GM19468 (cell line): ENCODE measurements at regions not wholly inside any gene's neighbourhood (a gene's known extent, or its start where the extent isn't known, plus 50 kb on each side); places are given as distances from the start of the nearest gene placed in this dataset.
"Not testable (repeated sequence)": the region's sequence is repeated elsewhere in the genome, so short reads cannot be mapped to it uniquely, and the experiment has no call there.

Experiments used
- ATAC-seq: cut with Tn5 transposase; IDR thresholded peaks from one replicate; pipeline ENCODE4 v1.9.1; 2021; ENCODE audit warnings: mild to moderate bottlenecking, moderate library complexity, moderate number of reproducible peaks; ENCODE audit not compliant: unreplicated experiment; ENCODE audit errors: extremely low read depth

DNA sequence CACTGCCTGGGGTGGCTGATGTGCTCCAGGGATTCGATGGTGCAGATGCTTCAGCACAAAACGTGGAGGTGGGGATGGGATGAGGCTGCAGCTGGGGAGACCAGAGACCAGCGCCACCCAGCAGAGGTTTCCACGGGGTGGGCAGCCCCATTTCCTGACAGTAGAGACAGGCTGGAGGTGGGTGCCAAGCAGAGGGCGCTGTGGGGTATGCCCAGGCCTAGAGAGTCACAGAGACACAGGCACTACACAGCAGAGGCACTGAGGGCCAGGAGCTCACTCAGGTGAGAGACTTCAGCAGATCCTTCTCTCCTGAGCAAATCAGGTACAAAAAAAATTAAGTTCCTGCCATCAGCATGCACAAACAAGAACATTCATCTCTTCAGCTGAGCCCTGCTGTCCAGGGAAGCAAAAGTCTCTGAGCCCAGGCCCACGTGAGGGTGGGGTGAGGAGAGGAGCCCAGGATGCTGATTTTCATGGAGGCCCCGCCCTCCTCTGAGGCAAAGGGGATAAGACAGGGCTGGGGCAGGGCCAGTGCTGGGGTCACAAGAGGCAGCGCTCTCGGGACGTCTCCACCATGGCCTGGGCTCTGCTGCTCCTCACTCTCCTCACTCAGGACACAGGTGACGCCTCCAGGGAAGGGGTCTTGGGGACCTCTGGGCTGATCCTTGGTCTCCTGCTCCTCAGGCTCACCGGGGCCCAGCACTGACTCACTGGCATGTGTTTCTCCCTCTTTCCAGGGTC is 53.1 kb downstream of the GGTLC2 start:
- no peak for ATAC-seq

DNA sequence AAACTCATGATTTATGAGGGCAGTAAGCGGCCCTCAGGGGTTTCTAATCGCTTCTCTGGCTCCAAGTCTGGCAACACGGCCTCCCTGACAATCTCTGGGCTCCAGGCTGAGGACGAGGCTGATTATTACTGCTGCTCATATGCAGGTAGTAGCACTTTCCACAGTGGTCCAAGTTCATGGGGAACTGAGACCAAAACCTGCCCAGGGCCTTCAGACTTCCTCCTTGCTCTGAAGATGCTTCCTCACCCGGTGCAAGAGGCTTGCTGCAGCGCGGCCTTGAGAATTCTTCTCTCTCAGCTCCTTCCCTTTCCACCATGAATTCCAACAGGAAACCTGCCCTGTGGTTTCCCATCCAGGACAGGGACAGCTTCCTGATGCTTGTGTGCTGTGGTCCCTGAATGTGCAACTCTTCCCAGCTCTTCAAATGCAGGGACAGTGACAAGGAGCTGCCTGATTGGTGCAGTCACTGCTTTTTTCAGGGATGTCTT is 53.9 kb downstream of the GGTLC2 start:
- ATAC-seq = no peak

DNA sequence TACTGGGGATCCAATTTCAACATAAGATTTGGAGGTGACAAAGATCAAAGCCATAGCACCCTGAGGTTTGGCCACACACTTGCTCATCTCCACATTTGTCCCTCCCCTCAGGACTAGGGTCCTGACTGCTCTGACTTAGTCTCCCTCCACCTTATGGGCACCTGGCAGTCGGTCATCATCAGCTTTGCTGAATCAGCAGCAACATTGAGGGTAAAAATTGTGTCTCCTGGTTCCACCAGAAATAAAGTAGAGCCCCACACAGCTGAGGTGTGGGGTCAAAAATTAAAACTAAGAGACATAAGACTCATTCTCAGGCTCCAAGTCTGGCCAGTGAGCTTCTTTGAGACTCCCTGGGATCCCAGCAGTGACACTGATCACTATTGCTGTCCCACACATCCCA is 56.2 kb downstream of the GGTLC2 start:
- ATAC-seq = no peak

DNA sequence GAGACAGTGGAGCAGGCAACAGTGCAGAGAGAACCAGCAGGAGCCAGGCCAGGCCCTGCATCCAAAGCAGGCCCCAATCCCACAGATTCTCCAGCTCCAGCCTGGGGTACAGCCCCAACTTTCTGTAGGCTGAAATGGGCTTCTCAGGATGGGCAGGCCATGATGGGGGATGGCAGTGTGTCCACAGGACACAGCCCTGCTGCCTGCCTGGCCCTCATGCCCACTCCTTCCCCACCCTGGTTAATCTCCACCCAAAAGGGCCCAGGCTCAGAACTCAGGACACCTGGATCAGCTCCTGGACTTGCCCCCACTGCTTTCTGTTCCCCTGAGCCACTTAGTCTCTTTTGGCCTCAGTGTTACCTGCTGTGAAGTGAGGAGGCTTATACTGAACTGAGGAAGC is 57.1 kb downstream of the GGTLC2 start:
- ATAC-seq = not testable (repeated sequence)

DNA sequence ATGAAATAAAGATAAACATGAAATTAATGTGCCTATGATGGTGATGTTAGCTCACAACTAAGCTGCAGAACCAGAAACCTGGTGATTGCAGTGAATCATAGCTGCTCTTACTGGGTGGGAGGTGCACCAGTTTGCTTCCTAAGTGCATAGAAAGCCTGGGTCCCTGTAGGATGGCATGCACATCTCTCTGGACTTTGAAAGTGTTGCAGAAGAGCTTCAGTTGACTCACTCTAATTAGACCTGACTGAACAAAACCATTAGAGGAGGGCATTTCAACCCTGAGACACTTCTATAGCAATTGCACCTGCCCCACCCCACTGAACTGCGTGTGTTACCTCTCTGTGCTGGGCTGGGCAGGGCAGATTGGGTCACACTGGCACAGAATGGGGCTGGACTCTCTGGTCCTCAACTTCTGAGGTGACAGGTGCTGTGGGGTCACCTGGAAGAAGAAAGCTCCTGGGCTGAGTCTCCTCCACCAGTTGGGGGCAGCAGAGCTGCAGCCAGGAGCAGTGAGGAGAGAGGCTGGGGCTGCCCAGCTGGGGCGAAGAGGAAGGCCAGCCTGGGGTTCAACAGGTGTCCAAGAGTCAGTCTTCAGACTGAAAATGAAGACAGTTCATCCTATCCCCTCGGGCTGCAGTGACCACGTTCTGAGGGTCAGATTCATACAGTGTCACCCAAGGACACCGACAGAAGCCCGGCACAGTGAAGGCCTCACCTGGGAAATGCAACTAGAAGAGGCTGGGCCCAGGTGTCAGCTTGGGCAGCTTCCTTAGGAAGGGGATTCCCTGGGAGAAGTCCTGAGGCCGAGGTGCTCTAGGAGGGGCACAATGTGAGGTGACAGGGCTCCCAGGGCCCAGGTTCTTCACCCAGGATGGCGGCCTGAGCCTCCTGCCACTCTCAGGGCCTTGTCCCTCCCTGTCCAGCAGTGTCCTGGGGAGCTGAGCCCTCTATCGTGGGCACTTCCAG is 58.1 kb downstream of the GGTLC2 start:
- no peak for ATAC-seq

DNA sequence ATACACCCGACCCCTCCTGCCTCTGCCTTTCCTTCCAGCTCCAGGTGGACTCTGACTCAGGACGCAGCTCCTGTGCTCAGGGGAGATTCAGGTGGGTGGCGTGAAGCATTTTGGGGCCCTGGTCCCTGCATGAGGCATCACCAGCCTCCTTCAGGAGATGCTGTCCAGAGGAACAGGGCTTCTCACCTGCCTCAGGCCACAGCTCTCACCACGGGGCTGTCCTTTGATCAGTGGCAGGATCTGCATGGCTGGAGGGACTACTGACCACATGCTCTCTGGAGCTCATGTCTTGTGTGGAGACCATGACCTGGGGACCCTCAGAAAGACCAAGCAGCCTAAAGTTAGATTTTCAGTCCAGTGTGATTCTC is 58.8 kb downstream of the GGTLC2 start:
- no peak for ATAC-seq

DNA sequence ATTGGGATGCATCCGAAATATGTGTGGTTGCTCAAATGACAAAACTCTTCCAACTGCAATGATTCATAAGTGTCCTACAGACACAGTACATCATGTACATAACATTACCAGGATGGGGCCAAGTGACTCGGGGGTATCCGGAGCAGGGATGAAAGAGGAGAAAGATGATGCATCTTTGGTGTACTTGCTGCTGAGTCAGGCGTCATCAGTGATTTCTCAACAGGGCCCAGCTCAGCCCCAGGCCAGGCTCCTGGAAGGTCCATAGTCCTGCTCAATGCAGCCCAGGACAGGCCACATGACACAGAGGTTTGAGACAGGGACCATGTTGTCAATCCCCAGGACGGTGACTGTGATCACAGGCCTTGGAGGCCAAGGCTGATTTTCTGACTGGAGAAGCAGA is 59.3 kb downstream of the GGTLC2 start:
- ATAC-seq = no peak

DNA sequence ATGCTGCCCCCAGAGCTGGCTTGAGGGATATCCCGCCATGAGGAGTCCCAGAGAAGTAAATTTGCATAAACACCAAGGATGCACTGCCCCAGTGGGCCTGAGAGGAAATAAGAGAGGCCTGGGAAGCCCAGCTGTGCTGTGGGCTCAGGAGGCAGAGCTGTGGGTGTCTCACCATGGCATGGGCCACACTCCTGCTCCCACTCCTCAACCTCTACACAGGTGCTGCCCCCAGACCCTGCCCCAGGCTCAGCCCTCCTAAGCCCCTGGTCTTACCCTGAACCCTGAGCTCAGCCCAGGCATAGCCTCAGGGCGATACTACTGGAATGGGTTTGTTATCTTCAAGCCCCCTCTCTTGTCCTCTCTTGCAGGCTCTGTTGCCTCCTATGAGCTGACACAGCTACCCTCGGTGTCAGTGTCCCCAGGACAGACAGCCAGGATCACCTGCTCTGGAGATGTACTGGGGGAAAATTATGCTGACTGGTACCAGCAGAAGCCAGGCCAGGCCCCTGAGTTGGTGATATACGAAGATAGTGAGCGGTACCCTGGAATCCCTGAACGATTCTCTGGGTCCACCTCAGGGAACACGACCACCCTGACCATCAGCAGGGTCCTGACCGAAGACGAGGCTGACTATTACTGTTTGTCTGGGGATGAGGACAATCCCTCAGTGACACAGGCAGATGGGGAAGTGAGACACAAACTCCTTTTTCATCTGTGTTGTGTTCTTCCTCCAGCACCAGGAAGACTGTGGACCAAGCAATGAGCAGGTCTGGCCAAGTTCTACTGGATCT is 59.9 kb downstream of the GGTLC2 start:
- ATAC-seq = no peak

DNA sequence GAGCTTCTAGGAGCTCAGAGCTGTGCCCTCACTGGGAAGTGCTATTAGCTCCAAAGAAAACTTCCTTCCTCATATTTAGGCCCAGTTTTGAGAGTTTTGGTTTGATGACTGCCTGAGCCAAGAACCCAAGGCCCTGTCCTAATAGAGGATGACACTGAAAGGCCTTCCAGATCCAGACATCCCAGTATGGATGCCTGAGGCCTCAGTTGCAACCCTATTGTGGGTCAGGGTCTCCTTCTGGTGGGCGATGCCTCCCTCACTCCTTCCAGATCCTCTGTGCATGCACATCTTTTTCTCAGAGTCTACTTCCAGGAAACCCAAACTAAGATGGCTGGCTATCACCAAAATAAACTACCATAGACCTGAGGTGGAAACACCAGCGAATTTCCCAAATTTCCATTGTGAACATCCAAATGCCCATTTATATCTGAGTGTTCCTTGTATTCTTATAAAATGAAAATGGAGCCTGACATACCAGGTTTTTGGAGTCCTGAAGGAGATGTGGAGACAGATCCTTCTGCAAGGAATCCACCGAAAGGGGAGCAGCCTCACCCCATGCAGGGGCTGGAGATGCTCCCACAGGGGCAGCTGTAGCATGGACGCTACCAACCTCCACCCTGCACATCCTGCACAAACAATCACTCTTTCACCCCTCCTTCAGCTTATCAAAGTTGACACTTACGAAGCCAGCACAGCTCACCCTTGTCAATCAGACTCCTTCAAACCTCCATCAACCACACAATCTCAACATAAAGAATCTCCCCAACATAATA is 61.1 kb downstream of the GGTLC2 start:
- ATAC-seq = no peak

DNA sequence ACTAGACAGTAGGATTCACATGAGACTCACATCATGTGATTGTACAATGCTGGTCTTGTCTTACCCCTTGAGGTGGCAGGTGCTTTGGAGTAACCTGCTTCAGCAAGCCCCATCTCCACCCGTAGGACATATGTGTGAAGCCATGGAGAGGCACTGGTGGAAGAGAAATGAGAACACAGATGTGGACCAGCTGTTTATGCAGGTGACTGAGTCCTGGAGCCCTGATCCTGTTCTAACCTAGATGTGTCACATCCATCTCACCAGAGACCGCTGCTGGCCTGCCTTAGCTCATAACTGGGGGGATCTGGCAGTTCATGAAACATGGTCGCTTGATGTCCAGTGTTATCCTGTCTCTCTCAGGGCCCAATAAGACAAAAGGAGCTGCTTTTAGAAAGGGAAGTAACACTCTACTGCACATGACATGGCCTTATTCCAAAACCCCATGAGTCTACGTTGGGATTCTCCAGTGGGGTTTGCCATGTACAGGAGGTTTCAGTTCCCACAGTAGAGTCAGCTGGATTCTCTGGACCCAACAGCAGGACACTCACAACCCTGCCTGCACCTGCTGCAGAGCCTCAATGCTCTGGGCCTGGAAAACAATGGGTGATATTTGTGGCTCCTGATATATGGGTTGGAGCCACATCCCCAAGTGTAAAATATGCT is 62.0 kb downstream of the GGTLC2 start:
- ATAC-seq = no peak

DNA sequence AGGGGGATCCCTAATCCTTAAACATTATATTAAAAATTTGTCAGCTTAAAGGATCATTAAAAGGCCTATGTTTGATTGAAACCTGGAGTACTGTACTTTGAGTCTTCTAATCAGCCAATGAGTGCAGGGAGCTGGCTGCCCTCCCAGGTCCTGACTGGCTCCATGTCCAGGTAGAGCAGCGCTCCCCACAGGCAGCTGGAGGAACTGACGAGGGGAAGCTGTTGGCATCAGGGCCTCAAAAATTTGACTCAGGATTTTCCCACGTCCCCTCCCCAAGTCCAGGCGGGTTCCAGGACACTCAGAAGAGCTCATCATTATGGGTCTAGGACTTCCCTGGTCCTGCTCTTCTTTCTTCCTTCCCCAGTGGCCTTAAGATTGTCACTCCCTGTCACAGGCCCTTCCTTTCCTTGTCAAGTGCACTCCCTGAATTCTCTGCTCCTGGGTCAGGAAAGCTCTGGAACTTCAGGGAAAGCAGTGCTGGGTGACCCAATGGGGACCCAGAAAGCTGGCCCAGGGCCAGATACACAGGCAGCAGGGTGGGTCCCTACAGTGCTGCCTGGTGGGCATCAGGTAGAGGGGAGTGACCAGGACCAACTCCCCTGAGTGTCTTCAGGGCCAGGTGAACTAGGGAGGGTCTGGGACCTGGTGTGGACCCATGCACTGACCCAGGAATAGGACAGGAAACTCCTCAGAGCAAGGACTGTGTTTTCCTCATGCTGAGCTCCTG is 65.5 kb downstream of the GGTLC2 start:
- no peak for ATAC-seq

DNA sequence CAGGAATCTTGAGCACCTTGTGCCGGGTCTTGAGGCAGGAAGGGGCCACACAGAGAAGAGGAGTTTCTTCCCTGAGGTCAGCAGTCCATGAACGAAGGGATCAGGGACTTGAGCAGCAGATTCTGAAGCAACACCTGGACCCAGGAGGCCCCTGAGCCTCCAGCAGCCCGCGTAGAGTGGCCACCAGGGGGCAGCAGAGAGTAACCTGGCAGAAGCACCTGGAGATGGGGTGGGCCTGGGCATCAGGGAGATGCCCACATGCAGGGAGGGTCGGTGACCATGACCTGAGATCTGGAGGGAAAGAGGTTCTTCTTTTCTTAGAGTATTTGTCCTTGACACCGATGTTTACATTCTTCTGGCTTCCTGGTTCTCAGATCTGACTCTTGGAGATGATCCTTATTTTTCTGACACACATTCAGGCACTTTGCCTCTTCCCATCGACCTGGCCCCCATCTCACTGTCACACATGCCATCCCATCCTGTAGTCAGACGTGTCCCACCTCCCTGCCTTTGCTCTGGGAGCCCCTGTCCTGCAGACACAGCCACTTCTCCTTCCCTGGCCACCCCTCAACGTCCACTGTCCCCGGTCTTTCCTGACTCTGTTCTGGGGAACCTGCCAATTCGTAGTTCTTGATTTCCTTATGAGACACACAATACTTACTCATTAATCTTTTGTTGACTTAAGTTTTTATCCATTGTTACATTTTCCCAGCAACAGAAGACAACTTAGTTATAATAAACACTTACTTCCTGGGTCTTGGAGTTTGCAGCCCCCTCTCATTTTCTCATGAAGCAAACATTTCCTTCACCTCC is 66.5 kb downstream of the GGTLC2 start:
- no peak for ATAC-seq

DNA sequence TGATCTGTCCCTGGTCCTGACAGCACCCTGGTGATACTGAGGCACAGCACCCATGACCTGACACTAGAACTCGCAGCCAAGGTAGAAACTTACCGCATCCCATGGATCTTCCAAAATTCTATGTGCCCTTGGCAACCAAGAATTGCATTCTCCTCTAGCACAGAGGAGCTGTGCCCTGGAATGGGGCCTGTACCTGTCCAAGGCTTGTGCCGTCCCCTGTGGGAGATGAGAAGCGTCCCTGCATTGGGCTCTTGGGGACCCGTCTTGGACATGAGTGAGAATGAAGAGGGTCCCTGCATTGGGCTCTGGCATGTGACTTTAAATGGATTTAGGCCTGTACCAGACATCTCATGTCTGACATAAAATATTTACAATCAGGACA is 67.1 kb downstream of the GGTLC2 start:
- no peak for ATAC-seq

DNA sequence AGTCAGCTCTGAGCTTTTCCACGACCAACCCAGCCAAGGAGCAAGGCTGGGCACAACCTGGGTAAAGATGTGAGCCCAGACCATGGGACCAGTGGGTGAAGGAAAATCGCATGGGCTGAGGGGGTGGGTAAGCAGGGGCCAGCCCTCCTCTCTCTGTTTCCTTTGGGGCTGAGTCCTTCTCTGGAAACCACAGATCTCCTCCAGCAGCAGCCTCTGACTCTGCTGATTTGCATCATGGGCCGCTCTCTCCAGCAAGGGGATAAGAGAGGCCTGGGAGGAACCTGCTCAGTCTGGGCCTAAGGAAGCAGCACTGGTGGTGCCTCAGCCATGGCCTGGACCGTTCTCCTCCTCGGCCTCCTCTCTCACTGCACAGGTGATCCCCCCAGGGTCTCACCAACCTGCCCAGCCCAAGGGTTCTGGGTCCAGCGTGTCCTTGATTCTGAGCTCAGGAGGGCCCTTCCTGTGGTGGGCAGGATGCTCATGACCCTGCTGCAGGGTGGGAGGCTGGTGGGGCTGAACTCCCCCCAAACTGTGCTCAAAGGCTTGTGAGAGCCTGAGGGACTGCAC is 67.8 kb downstream of the GGTLC2 start:
- ATAC-seq = no peak

DNA sequence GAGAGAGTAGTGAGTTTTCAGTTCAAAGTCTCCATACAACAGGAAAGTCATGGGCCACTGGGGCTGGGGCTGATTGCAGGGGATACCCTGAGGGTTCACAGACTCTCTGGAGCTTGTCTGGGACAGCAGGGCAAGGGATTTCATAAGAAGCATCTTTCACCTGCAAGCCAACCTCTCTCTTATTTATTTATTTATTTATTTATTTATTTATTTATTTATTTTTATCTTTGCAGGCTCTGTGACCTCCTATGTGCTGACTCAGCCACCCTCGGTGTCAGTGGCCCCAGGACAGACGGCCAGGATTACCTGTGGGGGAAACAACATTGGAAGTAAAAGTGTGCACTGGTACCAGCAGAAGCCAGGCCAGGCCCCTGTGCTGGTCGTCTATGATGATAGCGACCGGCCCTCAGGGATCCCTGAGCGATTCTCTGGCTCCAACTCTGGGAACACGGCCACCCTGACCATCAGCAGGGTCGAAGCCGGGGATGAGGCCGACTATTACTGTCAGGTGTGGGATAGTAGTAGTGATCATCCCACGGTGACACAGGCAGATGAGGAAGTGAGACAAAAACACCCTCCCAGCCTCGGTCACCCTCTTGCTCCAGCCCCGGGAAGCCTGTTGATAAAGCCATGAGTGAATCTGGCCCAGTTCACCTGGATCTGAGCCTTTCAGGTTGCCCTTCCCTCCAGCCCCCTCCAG is 68.4 kb downstream of the GGTLC2 start:
- ATAC-seq = no peak

DNA sequence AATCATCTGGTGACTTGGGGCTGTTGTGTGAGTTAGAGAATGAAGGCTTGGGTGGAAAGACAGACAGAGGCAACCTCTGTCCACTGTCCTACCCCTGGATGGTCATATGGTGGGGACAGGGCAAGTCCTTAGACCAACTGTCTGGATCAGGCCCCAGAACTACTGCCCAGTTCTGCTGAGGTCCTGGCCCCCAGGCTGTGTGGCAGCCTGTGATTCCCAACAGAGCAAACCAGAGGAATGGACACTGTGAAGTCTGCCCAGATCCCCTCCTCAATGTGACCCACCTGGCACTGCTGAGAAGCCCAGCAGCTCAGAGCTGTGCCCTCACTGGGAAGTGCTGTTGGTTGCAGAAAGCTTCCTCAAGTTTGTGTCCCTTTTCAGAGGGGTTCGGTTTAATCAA is 69.0 kb downstream of the GGTLC2 start:
- no peak for ATAC-seq
